ENCODE measurements at regions not wholly inside any gene's neighbourhood (a gene's known extent, or its start where the extent isn't known, plus 50 kb on each side); places are given as distances from the start of the nearest gene placed in this dataset.

- no peak for DNase-seq (ENCODE audit: low spot score)
- Mint-ChIP-seq H3K9me3 (peaks cover 5% of the 10 kb centered on the region), H3K27me3 (ENCODE audit: low read depth) (peaks cover 13% of the 10 kb centered on the region), H3K36me3 (ENCODE audit: low read depth) (no peaks in the 10 kb centered on the region), H3K4me1 (ENCODE audit: low read depth) (peaks cover 2% of the 10 kb centered on the region), H3K27ac (no peak overlapping the region), H3K4me3 (ENCODE audit: low read depth) (no peak overlapping the region)
- intact Hi-C loops (cut with micrococcal nuclease) = no loop called here
Measured at GRCh38 chr6:138716013-138716412, 57.6 kb upstream of the CCDC28A start.

- DNase-seq (ENCODE audit: low spot score) = no peak
- Mint-ChIP-seq H3K4me3 (ENCODE audit: low read depth) (no peak overlapping the region), H3K4me1 (ENCODE audit: low read depth) (peaks cover 2% of the 10 kb centered on the region), H3K9me3 (peaks cover 5% of the 10 kb centered on the region), H3K27ac (no peak overlapping the region), H3K36me3 (ENCODE audit: low read depth) (no peaks in the 10 kb centered on the region), H3K27me3 (ENCODE audit: low read depth) (peaks cover 13% of the 10 kb centered on the region)
- intact Hi-C loops (cut with micrococcal nuclease) = no loop called here
Measured at GRCh38 chr6:138716971-138717665, 56.5 kb upstream of the CCDC28A start.

- Mint-ChIP-seq H3K36me3 (ENCODE audit: low read depth) (no peaks in the 10 kb centered on the region), H3K27me3 (ENCODE audit: low read depth) (peaks cover 13% of the 10 kb centered on the region), H3K4me3 (ENCODE audit: low read depth) (no peak overlapping the region), H3K9me3 (no peaks in the 10 kb centered on the region), H3K4me1 (ENCODE audit: low read depth) (no peaks in the 10 kb centered on the region), H3K27ac (no peak overlapping the region)
- intact Hi-C loops (cut with micrococcal nuclease) = no loop called here
- DNase-seq (ENCODE audit: low spot score) = no peak
Measured at GRCh38 chr6:138719011-138719635, 54.4 kb upstream of the CCDC28A start.

DNA sequence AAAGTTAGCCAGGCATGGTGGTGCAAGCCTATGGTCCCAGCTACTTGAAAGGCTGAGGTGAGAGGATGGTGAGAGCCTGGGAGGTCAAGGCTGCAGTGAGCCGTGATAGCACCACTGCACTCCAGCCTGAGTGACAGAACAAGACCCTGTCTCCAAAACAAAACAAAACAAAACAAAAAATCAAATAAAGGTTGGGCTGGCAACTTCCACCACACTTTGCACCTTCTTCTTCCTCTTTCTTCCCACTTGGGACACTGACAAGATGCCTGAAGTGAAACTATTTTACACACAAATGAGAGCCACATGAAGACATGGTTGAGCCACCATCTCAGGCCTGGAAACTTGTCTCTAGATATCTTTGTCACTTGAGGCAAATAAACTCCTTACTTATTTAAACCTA is 53.8 kb upstream of the CCDC28A start:
- Mint-ChIP-seq H3K27me3 (ENCODE audit: low read depth) (peaks cover 13% of the 10 kb centered on the region), H3K36me3 (ENCODE audit: low read depth) (no peaks in the 10 kb centered on the region), H3K9me3 (no peaks in the 10 kb centered on the region), H3K4me3 (ENCODE audit: low read depth) (no peak overlapping the region), H3K4me1 (ENCODE audit: low read depth) (no peaks in the 10 kb centered on the region), H3K27ac (no peak overlapping the region)
- intact Hi-C loops (cut with micrococcal nuclease) = no loop called here
- no peak for DNase-seq (ENCODE audit: low spot score)

DNA sequence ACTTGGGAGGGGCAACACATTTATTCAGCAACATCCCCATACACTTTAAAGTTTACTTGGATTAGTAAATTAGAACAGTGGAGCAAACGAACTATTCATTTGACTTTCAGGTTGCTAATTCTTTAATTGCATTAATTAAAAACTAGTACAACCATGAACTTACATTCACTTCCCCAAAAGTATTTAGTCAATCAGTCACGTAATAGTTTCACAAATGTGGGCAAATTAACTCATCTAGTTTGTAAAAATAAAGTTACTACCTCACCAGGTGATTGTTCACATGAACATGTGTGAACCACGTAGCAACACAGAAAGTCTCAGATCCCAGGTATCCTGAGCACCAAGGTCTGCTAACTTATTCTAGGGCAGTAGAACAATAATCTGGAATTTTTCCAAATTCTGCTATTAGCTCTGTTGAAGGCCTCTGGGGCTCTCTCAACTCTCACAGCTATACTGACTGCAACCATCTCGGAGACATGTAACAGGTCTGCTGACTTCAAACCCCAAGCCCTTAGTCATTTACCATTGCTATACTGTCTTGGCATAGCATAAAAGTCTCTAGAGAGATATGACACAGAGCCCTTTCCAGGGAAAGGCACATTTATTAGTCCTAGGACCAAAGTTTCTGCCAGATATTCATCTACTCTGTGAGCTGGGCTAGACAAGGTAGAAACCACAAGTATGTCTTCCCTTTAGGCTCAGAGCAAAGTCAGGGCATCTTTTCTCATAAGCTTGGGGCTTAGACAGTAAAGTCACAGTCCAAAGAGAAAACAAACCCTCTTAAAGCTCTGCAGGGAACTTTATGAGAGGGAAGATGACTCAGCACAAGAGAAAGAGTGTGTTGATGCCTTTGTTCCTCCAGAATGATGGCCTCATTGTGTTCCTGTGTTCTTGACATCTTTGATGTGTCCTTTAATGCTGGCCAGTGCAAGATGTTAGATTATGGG is 50.9 kb upstream of the CCDC28A start:
- intact Hi-C loops (cut with micrococcal nuclease) = no loop called here
- Mint-ChIP-seq H3K4me3 (ENCODE audit: low read depth) (no peak overlapping the region), H3K9me3 (no peaks in the 10 kb centered on the region), H3K36me3 (ENCODE audit: low read depth) (no peaks in the 10 kb centered on the region), H3K4me1 (ENCODE audit: low read depth) (no peaks in the 10 kb centered on the region), H3K27me3 (ENCODE audit: low read depth) (peaks cover 5% of the 10 kb centered on the region), H3K27ac (no peak overlapping the region)
- no peak for DNase-seq (ENCODE audit: low spot score)

Measured in activated T-helper 2 cell treated with anti-CD3 and anti-CD28 coated beads, Interferon-gamma antibody, Interleukin-2, Interleukin-4, amounts not matched to agents 10 μg/mL and 5 μg/mL and 100 μg/mL, durations not matched to agents 14 hours and 24 hours and 36 hours (primary cell).